ENCODE measurements at regions not wholly inside any gene's neighbourhood (a gene's known extent, or its start where the extent isn't known, plus 50 kb on each side); places are given as distances from the start of the nearest gene placed in this dataset.

DNA sequence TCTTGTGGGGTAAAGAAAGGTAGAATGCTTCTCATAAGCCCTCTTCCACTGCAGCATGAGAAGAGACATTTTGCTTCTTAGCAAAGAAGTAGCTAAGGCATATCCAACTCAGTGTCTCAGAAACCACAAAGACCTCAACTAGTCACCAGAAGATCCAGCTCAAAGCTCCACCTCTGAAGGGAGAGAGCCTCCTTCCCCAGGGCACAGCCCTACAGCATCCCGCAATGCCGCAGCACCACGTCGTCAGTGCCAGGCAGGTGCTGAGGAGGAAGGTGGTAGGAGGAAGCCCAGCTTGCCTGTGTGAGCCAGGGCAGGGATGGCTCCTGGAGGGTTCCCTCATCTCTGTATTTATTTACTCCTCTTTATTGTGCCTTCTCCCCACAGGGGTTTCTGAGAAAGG is 385.6 kb upstream of the NPVF start:
- TF ChIP-seq TAF1 (IDR thresholded peaks at IDR 0.05; ENCODE audit: borderline replicate concordance, low read depth, low read length) (no peak), POLR2AphosphoS5 (IDR thresholded peaks at IDR 0.05; ENCODE audit: low read depth, low read length) (no peak)
